H1 (cell line): ENCODE measurements at regions not wholly inside any gene's neighbourhood (a gene's known extent, or its start where the extent isn't known, plus 50 kb on each side); places are given as distances from the start of the nearest gene placed in this dataset.

Experiments
- MAFK ChIP-seq: IDR thresholded peaks from 2 replicates; pipeline ENCODE4 v1.6.1; 2012; ENCODE audit warnings: low read depth, mild to moderate bottlenecking, improper control_type of control experiment, low read length

GRCh38 chr4:128758314-128758922 is 51.1 kb upstream of the JADE1 start (continued):
- TF ChIP-seq MAFK, result no peak
